GM18498 (cell line): ENCODE measurements at regions not wholly inside any gene's neighbourhood (a gene's known extent, or its start where the extent isn't known, plus 50 kb on each side); places are given as distances from the start of the nearest gene placed in this dataset.

Source experiments
- ATAC-seq: cut with Tn5 transposase; IDR thresholded peaks from one replicate; pipeline ENCODE4 v1.9.1; 2021; ENCODE audit warnings: mild to moderate bottlenecking, moderate library complexity; ENCODE audit not compliant: unreplicated experiment

DNA sequence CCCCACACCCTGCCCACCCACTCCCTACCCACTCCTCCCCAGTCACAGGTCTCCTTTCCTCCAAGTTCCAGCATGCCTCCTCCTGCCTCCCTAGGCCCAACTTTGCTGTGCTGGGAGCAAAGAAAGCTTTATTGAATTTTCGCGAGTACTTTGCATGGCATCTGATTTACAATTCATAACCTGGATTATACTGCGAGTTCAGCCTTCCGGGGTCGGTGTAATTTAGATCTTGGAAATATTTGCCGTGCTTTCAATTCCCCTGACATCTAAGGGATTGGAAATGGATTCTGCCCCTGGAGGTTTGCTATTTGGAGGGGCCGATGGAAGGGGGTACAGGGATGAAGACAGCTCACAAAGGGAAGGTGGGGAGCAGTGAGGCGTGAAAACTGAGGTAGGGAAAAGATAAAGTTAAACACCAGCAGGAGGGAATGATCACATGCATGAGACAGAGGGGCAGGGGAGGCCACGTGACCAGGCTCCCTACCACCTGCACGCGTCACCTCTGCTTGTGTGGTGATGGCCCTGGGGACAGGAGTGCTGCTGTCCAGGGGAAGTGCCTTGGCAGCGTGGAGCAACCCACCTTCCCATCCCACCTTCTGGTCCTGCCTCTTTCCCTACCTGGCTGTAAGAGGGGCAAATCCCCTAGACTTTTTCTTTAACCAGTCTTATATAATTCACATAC is 132.3 kb upstream of the RPL38 start:
- ATAC-seq, result no peak

DNA sequence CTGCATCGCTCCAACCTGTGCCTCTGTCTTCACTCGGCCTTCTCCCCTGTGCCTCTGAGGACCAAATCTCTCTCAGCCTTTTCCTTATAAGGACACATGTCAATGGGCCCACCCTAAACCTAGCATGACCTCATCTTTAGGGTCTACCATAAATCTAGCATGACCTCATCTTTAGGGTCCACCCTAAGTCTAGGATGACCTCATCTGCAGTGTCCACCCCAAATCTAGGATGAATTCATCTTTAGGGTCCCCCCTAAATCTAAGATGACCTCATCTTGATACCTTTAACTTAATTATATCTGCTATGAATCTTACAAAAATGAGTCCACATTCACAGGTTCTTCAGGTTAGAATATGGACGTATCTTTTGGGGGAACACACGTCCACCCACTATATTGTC is 131.1 kb upstream of the RPL38 start:
- ATAC-seq, result no peak

DNA sequence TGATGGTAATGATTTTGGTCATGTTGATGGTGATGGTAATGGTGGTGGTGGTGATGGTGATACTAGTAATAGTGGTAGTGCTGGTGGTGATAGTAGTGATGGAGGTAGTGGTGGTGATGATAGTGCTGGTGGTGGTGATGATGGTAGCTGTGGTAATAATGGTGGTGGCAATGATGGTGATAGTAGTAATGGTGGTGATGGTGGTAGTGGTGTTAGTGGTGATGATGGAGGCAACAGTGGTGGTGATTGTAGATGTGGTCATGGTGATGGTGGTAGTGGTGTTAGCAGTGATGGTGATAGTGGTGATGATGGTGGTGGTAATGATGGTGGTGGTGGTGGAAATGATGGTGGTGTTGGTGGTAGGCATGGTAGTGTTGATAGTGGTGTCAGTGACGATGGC is 127.0 kb upstream of the RPL38 start:
- no peak for ATAC-seq

DNA sequence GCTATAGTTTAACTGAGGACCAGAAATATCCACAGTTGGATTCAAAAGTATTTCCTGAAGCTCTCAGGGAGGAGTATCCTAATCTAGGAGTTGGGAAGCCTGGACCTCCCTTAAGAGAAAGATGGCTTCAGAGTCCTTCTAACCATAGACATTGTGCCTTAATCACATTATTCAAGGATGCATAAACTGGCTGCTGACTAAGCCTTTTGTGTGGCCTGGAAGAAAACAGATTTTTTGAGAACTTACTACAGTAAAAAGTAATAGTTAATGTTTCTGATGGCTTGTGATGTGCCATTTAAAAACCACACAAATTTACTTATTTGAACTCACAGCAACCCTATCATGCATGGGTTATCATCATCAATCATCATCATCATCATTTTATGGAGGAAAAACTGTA is 126.2 kb upstream of the RPL38 start:
- no peak for ATAC-seq

DNA sequence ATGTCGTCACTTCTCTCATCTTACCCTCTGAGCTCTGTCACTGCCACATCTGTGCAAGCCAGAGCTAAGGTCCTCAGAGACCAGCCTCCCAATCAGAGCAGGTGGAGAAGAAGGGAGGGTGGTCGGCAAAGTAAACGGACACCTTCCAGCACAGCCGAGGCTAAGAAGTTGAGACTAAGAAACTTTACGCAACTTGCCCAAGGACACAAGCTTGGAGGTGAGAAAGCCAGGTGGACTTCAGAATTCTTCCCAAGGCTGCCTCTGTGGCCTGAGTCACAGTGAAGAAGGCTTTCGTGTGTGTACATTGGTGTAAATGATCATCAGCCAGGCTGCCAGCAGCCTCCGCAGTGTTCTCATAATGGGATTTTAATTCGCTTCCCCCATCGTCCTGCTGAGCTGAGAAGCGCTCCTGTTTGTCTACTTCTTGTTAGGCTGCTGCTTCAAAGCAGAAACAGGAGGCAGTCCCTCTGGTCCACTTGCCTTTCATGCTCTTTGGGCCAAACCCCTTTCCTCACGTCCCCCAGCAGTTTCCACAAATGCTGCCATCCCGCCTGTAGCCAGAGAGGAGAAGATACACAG is 125.0 kb upstream of the RPL38 start:
- ATAC-seq, result no peak

DNA sequence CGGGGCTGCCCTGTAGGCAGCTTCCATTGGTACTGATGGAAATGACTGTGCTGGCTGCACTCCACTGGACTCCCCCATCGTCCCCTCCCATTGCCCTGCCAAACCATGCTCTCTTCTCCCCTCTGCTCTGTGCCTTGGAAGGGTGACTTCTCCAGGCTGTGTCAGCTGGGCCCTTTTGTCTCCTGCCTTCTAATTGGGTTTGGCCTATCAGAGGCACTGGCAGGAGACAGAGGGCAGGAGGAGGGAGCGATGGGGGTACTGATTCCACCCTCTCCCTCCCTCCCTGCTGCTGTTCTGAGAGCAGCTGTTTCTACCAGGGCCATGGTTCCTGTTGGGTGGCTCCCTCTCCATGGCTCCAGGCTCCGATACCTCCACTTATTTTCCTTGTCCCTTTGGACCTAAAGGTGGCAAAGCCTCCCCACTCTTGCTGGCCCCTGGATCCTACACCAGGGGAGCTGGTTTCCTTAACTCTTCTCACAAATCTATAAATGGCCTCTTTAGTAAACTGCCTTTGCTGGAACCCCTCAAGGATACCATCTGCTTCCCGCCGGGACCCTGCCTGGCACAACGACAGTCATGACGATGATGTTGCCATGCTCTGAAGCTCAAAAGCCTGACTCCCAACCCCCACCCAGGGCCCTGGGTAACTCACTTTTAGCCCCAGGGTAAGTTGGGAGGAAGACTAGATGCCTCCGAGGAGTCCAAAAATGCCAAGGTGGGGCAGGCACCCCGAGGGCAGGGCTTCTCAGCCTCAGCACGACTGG is 123.8 kb upstream of the RPL38 start:
- ATAC-seq, result no peak

DNA sequence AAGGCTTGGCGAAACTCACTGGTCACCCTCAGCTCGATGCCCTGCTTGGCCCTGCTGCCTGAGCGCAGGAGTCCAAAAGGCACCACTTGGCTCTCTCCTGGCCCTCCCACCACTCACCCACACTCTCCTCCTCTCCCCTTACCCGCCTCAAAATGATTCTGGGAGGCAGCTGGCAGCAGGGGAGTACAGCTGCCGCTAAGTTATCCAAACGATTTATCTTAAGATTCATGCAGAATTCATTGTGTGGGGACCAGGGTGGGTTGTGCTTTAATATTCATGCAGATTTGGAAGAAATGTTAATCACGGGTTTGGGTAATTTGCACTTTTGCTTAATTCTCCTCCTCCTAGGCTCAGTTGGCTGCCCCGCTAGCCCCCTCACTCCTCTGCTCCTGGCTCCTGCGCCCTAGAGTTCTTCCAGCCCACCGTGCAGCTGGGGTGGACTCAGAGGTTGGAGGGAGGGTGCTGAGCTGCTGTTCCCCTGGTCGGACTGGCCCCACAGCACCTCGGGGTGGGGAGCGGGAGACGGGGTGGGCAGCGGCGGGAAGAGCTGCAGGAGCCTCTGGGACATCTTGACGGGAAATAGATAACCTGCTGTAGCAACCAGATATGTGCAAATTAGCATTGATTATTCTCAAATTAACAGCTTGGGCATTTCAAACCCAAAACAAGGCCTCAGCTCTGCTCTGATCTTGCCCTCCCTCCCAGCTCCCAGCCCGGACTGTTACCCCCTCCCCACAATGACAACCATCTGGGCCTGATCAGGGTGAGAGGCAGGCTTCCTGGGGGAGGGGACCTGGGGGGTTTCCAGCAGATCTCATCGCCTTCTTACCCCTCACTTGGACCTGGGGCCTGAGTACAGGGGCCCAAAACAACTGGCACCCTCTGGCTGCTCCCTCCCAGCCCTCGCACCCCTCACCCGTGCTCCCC is 122.6 kb upstream of the RPL38 start:
- ATAC-seq, result no peak

DNA sequence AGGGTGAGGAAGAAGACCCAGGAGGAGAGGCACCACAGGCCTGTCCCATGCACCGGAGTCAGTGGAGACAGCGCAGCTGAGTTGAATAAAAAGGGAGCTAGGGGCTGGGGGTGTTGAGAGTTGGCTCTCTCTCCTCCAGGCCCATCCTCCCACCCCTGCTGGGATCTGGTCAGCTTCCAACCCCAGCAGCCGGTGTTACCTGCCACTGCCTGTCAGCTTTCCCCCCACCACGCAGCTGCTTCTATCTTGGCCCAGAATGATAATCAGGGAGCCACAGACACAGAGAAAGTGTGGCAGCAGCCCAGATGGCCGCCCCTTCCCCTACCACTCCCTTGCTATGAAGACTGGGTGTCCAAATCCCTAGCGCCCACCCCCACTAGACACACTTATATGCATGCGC is 120.6 kb upstream of the RPL38 start:
- ATAC-seq, result no peak

DNA sequence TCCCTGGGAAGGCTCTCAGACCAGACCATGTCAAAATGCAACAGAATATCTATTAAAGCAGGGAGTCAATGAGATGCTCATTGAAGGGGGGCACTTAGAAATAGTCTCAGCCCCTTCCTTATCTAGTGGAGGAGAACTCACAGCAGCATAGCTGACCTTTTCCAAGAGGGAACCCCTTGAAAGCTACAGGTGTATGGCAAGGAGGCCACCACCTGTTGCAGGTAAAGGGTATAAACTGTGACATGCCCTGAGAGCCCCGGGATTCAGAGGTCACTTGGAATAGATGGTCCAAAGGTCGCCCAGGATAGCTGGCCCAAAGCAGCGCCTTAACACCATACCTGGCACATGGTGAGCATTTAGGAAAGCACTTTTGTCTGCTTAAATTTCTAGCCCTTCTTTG is 120.2 kb upstream of the RPL38 start:
- ATAC-seq, result no peak

DNA sequence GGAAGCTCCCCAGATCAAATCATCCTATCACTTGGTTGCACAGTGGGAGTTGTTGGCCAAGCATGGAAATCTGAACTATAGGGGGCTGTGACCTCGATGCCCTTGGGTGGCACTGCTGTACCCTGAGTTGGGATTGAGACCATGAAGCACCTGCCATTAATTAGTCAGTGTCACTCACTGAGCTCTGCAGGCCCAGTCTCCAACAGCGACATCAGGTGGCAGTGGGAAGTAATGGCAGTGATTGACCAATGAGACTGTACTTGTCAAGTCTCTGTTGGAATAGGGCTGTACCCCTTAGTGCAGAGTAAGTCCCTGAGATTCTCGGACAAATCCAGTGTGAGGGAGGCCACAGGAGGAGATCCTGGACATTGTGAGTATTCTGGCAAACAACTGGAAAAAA is 118.0 kb upstream of the RPL38 start:
- no peak for ATAC-seq

DNA sequence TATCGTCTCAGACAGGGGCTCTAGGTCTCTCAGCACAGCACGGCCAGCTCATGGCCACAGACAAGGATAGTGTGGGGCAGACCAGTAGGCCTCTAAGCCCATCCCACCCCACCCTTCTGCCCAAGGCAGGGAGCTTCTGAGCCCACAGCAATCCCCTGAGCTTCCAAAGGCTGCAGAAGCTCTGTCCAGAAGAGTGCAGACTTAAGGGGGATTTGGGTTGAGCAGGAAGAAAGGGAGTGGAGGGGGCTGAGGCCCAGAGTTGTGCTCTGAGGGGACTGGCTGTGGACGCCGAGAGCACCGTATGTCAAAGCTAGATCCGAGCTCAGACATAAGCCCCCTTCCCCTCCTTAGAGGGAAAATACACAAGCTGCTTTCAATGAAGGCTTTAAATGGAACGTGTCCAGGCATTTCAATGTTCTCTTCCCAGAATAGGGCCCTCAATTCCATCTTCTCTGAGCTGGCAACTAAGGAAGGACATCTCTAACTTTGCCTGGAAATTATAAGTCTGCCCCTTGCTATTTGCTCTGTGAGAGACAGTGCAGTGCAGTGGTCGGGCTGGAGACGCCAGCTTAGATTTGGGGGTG is 116.4 kb upstream of the RPL38 start:
- ATAC-seq, result no peak

DNA sequence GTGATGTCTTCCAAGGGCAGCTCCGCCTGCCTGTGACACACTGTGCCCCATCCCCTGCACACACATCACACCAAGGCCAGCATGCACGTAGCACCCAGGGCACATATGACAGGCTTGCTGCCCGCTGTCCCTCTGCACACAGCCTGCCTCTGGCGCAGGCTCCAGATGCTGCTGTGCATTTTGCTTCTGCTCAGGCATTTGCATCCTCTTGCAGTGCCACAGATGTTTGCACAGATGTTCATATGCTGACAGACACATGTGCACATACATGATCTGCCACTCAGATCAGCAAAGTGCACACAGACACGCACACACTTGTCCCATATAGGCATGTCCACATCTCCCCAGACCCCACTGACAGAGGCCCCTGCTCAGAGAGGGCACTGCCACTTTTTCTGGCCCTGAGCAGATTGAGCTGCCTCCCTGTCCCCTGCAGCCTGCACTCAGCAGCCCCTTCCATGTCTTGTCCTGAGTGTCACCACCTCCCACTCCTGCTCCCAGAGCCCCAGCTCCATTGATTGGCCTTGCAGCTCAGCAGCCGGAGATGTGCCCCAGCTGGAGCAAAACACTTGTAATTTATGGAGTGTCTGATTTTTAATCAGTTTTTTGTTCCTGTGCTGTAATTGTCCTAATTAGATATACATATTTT is 115.1 kb upstream of the RPL38 start:
- ATAC-seq, result no peak

DNA sequence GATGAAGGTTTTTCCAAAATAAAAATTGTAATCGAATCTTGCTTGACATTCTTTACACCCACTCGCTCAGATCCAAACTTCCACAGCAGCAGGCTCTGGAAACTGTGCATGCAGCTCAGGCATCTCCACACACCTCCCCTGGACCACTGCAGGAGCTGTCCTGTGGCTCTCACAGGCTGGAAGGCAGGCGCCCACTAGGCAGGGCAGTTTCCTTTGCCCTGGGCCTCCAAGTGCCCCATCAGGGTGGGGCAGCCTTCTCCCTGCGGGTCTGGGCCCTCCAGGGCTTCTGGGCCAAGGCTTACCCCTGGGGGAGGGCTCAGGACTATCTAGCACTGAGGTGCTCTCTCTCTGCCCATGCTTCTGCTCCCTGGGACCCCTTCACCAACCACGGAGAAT is 114.5 kb upstream of the RPL38 start:
- ATAC-seq, result no peak

DNA sequence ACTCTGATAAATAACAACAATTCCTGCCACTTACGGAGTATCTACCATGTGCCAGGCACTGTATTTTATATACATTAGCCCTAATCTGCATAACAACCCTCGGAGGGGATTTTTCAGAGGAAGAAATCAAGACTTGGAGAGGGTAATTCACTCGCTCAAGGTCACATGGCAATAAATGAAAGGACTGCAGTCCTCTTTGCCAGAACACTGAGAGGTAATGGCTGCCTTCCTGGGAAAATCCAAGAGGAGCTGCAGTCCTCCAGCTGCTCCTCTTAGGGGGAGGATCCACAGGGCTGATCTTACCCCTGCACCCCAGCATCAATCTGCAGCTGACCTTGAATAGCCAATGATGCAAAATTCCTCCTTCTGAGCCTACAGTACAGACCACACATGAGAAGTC is 114.1 kb upstream of the RPL38 start:
- no peak for ATAC-seq

DNA sequence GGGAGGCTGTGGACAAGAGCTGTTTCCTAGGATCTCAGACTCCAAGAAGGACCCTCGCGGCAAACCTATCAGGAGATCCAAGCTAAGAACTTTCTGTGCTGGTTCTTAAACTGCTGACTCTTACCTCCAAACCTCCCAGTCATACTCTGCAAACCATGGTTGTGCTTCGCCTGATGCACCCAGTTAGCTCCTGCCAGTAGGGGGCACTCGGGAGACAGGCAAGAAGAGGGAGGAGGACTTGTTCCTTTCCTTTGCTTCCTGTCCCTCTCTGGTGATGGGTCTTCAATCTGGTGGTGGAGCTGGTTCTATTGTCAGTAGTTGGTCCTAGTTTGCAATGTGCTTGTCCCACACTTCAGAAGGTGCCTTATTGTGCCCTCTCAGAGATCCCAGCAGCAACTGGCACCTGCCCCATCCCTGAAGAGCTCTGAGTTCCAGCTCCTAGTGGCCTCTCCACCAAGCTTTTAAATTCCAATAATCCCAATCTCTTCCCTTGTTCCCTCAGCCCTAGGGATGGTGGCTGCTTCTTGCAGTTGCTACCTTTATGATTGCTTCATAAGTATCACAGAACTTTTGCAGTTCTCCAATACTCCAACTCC is 113.5 kb upstream of the RPL38 start:
- no peak for ATAC-seq

DNA sequence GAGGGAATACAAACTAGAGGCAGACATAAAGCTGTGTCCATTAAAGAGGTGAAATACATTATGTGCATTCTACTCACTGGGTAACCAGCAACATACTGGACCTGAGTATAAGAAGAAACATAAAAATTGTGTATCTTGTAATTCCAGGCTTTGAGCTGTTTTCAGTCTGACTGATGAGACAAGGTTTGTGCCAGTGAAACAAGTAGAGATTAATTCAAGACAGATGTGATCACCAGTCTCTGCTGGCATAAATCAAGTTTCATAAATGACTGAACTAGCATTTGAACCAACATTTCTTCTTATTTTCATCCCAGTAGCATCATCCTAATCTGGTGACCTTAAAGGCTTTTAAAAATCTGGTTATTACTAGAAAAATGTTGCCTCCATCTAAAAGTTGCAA is 108.8 kb upstream of the RPL38 start:
- no peak for ATAC-seq

DNA sequence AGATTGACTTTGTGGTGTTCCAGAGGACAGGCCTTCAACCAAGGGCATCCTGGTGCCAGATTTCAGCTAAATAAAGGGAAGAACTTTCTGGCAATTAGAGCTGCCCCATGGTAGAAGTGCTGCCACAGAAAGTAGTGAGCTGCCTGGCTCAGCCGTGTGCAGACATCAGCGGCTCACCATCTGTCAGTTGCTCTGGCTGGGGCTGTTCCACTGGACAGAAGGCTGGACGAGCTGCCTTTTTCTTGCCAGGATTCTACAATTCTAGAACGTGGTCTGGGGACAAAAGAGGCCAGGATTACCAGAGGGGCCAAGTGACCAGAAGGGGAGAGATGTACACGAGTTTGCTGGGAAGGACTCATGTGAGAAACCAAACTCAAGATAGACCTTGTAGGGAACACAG is 107.0 kb upstream of the RPL38 start:
- no peak for ATAC-seq

DNA sequence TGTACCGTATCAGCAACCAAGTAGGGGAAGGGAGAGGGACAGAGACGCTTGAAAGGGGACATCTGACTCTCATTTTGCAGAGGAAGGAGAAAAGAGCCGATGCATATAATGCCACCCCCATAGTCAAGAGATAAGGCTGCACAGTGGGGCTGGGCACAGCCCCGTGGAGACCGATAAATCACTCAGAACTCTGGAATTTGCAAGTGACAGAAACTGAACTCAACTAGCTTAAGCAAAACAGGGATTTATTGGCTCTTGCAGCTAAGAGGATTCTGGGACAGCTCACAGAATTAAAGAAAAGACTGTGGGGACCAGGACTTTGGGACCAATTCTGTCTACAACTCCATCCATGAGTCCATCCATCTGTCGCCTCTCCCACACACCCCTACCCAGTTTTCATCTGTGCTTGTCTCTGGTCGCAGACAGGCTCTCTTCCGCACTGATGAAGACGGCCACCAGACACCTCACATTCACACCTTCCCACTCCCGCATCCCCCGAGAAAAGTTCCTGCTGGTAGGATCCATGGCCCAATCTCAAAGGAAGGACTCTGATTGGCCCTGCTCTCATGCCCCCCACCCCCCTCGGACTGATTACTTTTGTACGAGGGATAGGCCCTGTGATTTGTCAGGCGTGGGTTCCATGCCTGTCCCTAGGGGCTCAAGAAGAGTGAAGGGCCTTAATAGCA is 105.9 kb upstream of the RPL38 start:
- ATAC-seq, result no peak
